OCI-LY7 (cell line): ENCODE measurements at regions not wholly inside any gene's neighbourhood (a gene's known extent, or its start where the extent isn't known, plus 50 kb on each side); places are given as distances from the start of the nearest gene placed in this dataset.

Experiments
- CTCF ChIP-seq: fragments of 200-600 bp; sonication (generic); conservative IDR thresholded peaks from 2 replicates; pipeline ENCODE4 v1.5.1; 2014; ENCODE audit warnings: mild to moderate bottlenecking, antibody characterized with exemption, low read length, moderate library complexity, mixed read lengths
- EZH2phosphoT487 ChIP-seq: fragments of 200-600 bp; sonication (generic); IDR thresholded peaks from 2 replicates; pipeline ENCODE4 v1.6.1; 2018; ENCODE audit warnings: low read depth, borderline replicate concordance, mild to moderate bottlenecking, mixed run types, antibody characterized with exemption, low read length, moderate library complexity, mixed read lengths

- TF ChIP-seq CTCF (no peak), EZH2phosphoT487 (no peak)
Observed at GRCh38 chr15:37693926-37694325, 240.5 kb upstream of the TMCO5A start.
